Ovary (tissue), 7 donors: ENCODE measurements at regions not wholly inside any gene's neighbourhood (a gene's known extent, or its start where the extent isn't known, plus 50 kb on each side); places are given as distances from the start of the nearest gene placed in this dataset.

Experiments
- DNase-seq, 5 donors: peaks; one replicate each; pipeline ENCODE4 v3.0.0-alpha.2; 2019 to 2020
- H3K27ac ChIP-seq, 2 donors: fragments of 200-600 bp; one replicate each; pipeline versions ENCODE4 v1.5.1 to v1.8.0; 2019 to 2022
- H3K27me3 ChIP-seq: fragments of 200-600 bp; one replicate; pipeline ENCODE4 v1.8.0; 2022
- H3K36me3 ChIP-seq: fragments of 200-600 bp; sonication (generic); one replicate; pipeline ENCODE4 v1.5.1; 2019
- H3K4me1 ChIP-seq: one replicate; pipeline ENCODE4 v1.8.1; 2013; ENCODE audit warnings: mild to moderate bottlenecking, moderate library complexity; ENCODE audit not compliant: insufficient read depth
- H3K4me3 ChIP-seq: fragments of 200-600 bp; sonication (generic); one replicate; pipeline ENCODE4 v1.5.1; 2017
- H3K9me3 ChIP-seq, 2 donors: fragments of 200-600 bp in 1 of 2; sonication (generic) in 1 of 2; one replicate each; pipeline versions ENCODE4 v1.5.1 to v1.8.1; 2013 to 2019; ENCODE audit warnings: mild to moderate bottlenecking in 1 of 2, moderate library complexity in 1 of 2
- EP300 ChIP-seq: sonication (generic); formaldehyde crosslinking; IDR thresholded peaks from one replicate; pipeline ENCODE4 v1.6.1; 2017; ENCODE audit warnings: antibody characterized with exemption
- POLR2A ChIP-seq: fragments of 450-650 bp; IDR thresholded peaks from one replicate; pipeline ENCODE4 v1.6.1; 2017; ENCODE audit warnings: antibody characterized with exemption, mild to moderate bottlenecking, moderate library complexity
- WGBS, 3 donors: extraction: QIAGEN DNeasy Blood & Tissue Kit in 1 of 3; methylation state at CpG; one replicate each; pipeline versions ENCODE4 v1.1.5 to v1.1.7; 2013 to 2017; 5-methylcytosine and 5-hydroxymethylcytosine counted together
- intact Hi-C, 4 donors: fragments of 100-400 bp; cut with DNase I; formaldehyde crosslinking; loops; one replicate each; pipeline versions ENCODE4 v1.11.0 to v1.15.1; 2022 to 2023
- TF ChIP-seq, protein P1 (sequence below), 3 donors: fragments of 450-650 bp in 2 of 3; fragments of 200-600 bp in 1 of 3; IDR thresholded peaks; one replicate each; pipeline versions ENCODE4 v1.5.1 to v1.8.0; 2016 to 2022; ENCODE audit warnings: antibody characterized with exemption in 3 of 3, mild to moderate bottlenecking in 1 of 3
- donor health status: DM: no; HTN: no; CAD: no; lungs with moderate emphysema.
- donor health status: DM: no; HTN: no; CAD: no.
- donor health status: Bipolar disorder and iron deficiency.
- donor health status: DM: no; HTN: no; CAD: no.
- donor health status: DM: yes; HTN: yes; CAD: no.

DNA sequence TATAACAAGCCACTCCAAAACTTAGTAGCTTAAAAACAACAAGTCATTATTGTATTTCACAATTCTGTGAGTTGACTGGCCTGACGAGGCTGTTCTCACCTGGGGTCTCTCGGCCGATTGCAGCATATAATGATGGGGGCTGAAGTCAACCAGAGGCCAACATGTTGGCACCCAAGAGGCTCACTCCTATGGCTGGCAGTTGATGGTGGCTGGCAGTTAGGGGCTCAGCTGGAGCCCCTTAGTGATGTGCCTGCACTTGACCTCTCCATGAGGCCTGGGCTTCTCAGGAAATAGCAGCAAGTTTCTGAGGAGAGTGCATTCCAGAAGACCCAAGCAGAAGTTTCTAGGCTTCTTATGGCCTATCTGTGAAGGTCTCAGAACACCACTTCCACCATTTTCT lies 459.4 kb downstream of the NPHP4 start:
- Histone ChIP-seq H3K36me3 (no peaks in the 10 kb centered on the region), H3K4me3 (no peak overlapping the region), H3K9me3 (no peaks in the 10 kb centered on the region), H3K27me3 (no peaks in the 10 kb centered on the region), H3K27ac (no peak overlapping the region), H3K4me1 (no peaks in the 10 kb centered on the region)
- no peak for TF ChIP-seq EP300
- TF ChIP-seq, protein P1, sequence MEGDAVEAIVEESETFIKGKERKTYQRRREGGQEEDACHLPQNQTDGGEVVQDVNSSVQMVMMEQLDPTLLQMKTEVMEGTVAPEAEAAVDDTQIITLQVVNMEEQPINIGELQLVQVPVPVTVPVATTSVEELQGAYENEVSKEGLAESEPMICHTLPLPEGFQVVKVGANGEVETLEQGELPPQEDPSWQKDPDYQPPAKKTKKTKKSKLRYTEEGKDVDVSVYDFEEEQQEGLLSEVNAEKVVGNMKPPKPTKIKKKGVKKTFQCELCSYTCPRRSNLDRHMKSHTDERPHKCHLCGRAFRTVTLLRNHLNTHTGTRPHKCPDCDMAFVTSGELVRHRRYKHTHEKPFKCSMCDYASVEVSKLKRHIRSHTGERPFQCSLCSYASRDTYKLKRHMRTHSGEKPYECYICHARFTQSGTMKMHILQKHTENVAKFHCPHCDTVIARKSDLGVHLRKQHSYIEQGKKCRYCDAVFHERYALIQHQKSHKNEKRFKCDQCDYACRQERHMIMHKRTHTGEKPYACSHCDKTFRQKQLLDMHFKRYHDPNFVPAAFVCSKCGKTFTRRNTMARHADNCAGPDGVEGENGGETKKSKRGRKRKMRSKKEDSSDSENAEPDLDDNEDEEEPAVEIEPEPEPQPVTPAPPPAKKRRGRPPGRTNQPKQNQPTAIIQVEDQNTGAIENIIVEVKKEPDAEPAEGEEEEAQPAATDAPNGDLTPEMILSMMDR (IDR thresholded peaks at IDR 0.05) = no peak
- TF ChIP-seq POLR2A = no peak
- no peak for DNase-seq
- 78 to 87% (median 86%) methylated on average over 3 of the region's 3 CpGs for WGBS, 3 donors
- intact Hi-C loops = no loop called here

DNA sequence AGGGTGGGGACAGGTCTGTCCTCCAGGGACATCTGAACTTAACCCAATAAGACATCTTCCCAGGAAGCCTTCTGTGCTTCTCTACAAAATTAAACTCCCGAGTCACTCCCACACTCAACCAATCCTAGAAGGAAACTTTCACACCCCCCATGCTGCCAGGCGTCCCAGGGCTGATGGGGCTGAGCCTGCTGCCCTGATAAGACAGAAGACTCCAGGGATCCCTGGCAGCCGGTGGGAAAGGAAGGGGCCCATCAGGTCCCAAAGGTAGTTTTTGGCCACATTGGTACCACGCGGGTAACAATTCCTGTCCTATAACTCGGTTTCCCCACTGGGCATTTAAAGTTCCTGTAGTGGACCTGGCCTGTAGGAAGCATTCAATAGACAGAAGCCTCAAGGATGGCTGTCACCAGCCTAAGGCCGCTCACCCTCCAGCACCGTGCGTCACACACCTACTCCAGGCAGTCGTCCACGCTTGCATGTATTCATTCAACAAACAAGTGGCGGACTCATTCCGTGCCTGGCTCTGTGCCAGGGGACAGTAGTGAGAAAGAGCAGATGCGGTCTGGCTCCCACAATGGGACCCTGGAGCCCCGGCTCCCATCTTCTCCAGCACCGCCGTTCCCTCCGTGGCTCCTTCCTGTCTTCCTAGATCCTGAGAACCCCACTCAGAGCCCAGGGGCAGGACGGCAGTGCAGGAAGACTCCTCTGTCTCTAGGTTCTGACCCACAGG lies 465.2 kb downstream of the NPHP4 start:
- WGBS, 3 donors = 70 to 77% (median 75%) methylated on average over 19 of the region's 19 CpGs
- TF ChIP-seq, protein P1 (IDR thresholded peaks at IDR 0.05) = no peak
- TF ChIP-seq EP300 (no peak), POLR2A (no peak)
- Histone ChIP-seq H3K9me3 (no peaks in the 10 kb centered on the region), H3K27ac (no peak overlapping the region), H3K4me3 (no peak overlapping the region), H3K27me3 (no peaks in the 10 kb centered on the region), H3K4me1 (no peaks in the 10 kb centered on the region), H3K36me3 (no peaks in the 10 kb centered on the region)
- intact Hi-C loops = no loop called here
- DNase-seq = no peak

DNA sequence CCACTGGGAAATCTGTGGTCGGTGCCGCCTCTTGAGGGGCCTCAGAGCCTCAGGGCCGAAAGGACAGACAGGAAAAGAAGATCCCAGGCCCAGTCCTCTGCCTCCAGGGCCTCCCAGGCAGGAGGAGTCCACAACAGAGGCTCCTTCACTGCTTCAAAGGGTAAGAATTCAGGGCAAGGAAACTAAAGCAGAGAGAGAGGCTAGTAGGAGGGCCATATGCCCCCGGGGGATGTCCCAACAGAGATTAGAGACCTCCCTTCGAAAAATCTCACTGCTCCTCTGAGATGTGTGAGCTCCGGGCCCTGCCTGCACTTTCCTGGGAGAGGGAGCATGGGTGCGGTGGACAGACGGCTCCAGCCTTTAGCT lies 465.9 kb downstream of the NPHP4 start:
- 42 to 52% (median 51%) methylated on average over 8 of the region's 8 CpGs for WGBS, 3 donors
- no peak overlapping the region for H3K27ac ChIP-seq
- no peak for DNase-seq
- no peaks in the 10 kb centered on the region for H3K4me1 ChIP-seq
- TF ChIP-seq EP300 (no peak), POLR2A (no peak)
- TF ChIP-seq, protein P1 (IDR thresholded peaks at IDR 0.05) = no peak
- H3K27me3 ChIP-seq = no peaks in the 10 kb centered on the region
- H3K9me3 ChIP-seq = no peaks in the 10 kb centered on the region
- no peak overlapping the region for H3K4me3 ChIP-seq
- intact Hi-C loops = no loop called here
- no peaks in the 10 kb centered on the region for H3K36me3 ChIP-seq

DNA sequence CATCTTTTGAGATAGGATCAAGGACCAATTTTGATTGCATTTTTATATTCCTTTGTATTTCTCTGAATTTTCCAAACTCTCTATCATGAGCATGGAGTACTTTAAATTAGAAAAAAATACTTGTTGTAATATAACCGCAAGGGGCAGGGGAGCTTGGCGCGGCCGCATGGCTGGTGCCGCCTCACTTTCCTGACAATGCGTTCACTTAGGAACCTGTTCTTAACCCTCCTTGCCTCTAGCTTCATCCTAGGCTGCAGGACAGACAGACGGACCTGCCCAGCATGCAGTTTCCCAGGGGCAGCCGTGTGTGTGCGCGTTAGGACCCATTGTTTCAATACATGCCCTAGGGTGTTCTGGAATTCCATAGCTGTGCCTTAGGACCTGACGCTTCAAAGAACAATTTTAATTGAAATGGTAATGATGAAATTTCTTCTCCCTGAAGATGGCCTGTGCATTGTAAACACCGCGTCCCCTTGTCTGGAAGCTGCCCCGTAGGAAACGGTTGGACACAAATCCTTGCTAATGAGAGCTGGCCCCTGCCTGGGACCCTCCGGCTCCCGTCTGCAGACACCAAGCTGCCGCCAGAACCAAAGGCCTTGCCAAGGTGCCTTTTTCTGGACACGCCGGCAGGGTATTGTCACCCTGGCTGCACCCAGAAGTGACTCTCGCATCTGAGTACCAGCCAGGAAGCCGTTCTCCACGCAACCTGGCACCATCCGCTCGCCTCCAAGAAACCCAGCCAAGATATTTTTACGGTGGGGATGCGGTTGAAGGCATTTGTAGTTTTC lies 466.4 kb downstream of the NPHP4 start:
- Histone ChIP-seq H3K27ac (no peak overlapping the region), H3K4me1 (no peaks in the 10 kb centered on the region), H3K4me3 (no peak overlapping the region), H3K36me3 (no peaks in the 10 kb centered on the region), H3K27me3 (no peaks in the 10 kb centered on the region), H3K9me3 (no peaks in the 10 kb centered on the region)
- no peak for DNase-seq
- no peak for TF ChIP-seq POLR2A
- no peak for TF ChIP-seq EP300
- TF ChIP-seq, protein P1 (IDR thresholded peaks at IDR 0.05) = no peak
- intact Hi-C loops = no loop called here
- 80 to 85% (median 84%) methylated on average over 27 of the region's 27 CpGs for WGBS, 3 donors
